Right ventricle myocardium superior (tissue), 1 donor: ENCODE measurements at regions not wholly inside any gene's neighbourhood (a gene's known extent, or its start where the extent isn't known, plus 50 kb on each side); places are given as distances from the start of the nearest gene placed in this dataset.

ENCODE experiments used
- ATAC-seq: fragments of 200-7000 bp; cut with Tn5 transposase; one replicate; pipeline ENCODE4 v1.9.1; 2020; ENCODE audit warnings: mild to moderate bottlenecking; ENCODE audit not compliant: poor library complexity
- DNase-seq: peaks from one replicate; pipeline ENCODE4 v3.0.0-alpha.2; 2020
- intact Hi-C: fragments of 100-400 bp; cut with DNase I; formaldehyde crosslinking; loops from one replicate; pipeline ENCODE4 v1.11.2; 2022
- donor health status: DM: no; HTN: yes; CAD: no; lungs with severe emphysema.

DNA sequence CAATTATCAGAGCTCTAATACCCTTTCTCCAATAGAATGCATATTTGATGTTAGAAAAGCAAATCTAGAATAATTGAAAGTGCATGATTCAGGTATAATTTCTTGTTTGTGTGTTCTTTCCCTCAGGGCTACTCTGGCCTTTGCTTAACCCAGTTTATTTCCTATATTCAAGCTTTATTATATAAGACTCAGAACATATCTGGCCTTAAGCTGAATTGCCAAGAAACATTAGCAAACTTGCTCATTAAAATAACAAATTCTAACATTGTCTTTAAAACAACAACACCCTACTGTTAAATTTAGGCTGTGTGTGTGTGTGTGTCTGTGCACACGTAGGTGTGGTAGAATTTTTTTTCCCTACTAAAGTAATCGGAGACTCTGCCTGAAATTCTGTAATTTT is 426.5 kb downstream of the UTRN start:
- no peak for ATAC-seq
- intact Hi-C loops = no loop called here
- DNase-seq = no peak

DNA sequence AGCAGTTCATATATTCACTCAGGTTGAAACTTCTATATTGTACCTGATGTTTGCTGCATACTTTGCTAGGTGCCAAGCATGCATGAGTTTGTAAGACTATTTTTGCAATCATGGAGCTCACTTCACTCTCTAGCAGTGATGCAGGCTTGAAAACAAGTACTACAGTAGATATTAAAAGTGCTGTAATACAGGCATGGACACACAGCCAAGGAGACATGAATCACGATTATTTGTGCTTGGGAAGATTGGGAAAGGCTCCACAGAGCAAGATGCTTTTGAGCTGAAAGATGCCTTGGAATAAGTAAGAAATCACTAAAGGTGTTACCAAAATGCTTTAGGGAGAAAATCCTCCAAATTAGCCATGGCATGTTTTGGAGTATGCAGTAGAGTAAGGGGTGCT is 427.4 kb downstream of the UTRN start:
- intact Hi-C loops = no loop called here
- DNase-seq (no peak), ATAC-seq (no peak)

DNA sequence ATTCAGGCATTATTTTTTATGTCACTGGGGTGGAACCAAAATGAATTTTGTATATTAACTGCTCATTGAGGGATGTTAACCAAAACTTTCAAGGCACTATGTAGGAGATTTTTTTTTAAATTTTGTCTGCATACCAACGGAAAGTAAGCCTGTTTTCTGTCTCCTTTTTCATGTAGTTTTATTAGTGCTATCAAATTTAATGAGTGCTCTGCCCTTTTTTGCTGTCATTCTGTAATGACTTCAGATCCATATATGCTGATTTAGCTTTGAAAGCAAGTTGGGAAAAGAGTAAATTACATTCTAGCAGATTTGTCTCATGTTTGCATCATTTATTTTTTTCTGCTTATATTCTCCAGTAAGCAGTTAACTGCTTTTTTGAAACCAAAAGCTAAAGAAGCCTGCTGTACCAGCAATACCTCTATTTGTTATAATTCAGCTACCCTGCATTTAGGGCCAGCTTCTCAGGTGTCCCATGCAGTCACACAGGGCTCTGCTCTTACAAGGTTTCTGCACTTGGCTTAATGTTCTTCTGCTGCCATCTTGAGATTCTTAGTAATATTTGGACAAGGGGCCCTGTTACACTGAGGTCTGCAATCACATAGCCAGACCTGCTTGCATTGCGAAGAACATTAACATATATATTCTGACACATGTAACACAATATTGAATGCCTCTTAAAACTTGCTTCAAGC is 429.0 kb downstream of the UTRN start:
- no peak for DNase-seq
- ATAC-seq = no peak
- intact Hi-C loops = no loop called here

DNA sequence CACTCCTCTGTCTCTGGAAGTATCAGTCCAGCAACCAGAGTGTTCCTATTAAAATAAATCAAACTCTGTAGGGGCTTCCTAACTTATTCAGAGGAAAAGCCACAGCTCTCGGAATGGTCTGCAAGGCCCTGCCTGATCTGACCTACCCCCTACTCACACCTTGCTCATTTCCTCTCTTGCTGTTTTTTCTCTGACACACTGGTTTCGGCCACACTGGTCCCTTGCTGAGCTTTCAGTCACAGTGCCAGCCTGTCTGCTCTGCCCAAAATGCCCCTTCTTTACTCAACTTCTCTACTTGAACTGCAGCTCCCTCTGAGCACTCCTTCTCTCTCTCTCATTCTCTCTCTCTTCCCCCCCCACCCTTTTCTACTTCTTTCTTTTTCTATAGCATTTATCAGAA is 430.2 kb downstream of the UTRN start:
- DNase-seq = no peak
- intact Hi-C loops = no loop called here
- no peak for ATAC-seq

DNA sequence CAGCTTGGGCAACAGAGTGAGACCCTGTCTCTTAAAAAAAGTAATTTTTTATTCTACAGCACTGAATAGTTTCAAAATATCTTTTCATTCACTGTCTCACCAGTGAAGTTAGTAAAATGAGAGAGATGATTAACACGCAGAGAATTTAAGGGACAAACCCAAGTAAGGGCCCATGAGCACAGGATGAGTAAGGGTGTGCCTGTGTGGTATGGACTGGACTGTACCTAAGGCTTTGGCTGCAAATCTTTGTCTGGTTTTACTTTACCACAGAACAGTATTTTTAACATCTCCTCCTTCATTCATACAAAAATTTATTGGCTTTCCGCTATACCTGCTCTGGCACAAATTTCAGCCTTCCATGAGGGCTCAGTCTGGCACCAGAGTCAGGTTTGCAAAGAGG is 433.3 kb downstream of the UTRN start:
- ATAC-seq (no peak), DNase-seq (no peak)
- intact Hi-C loops = no loop called here

DNA sequence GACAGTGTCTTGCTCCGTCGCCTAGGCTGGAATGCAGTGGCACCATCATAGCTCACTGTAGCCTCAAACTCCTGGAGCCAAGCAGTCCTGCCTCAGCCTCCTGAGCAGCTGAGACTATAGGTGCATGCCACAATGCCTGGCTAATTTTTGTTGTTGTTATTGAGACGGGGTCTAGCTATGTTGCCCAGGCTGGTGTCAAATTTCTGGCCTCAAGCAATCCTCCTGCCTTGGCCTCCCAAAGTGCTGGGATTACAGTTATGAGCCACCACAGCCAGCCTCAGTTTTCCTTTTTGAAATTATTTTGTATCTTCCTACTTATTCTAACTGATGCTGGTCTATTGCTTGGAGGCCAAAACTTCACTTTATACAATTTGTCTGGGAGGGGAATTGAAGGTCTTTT is 436.1 kb downstream of the UTRN start:
- DNase-seq = no peak

DNA sequence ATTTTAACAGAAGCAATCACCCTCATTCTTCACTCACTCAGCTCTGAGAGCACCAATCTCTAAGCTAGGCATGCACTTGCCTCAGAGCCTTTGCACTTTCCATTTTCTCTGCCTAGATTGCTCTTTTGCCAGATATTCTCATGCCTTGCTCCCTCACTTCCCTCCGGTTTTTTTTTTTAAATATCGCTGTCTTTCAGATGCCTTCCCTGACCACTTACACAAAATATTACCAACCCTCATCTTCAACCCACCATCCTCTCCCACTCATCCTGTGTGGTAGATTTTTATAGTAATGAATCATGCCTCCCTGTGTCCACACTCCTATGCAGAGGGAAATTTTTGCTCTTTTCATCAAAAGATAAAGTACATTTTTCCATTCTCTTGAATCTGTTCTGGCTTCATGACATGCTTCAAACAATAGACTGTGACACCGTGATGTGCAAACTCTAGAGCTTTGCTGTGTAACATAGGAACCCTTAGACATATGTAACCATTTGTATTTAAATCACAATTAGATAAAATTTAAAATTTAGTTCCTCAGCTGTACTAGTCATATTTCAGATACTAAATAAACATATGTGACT is 437.1 kb downstream of the UTRN start:
- DNase-seq (no peak), ATAC-seq (no peak)
- intact Hi-C loops = no loop called here

More for the DNA sequence above, 436.1 kb downstream of the UTRN start:
- intact Hi-C loops = no loop called here
- ATAC-seq = no peak

DNA sequence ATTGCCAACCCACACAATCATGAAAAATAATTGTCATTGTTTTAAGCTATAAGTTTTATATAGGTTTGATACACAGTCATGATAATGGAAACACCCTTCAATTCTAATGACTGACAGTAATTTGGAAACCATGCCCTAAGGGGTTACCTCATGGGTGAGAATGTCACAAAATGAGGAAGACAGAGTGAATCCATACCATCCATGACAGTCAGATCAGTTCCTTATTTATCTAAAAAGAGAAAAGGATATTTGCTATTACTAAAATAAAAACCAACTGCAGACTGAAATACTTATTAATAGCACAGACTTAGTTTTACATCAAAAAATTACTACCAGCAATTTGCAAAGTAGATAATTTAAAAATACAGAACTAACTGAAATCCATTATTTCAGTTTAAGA is 437.8 kb downstream of the UTRN start:
- ATAC-seq (no peak), DNase-seq (no peak)
- intact Hi-C loops = no loop called here

DNA sequence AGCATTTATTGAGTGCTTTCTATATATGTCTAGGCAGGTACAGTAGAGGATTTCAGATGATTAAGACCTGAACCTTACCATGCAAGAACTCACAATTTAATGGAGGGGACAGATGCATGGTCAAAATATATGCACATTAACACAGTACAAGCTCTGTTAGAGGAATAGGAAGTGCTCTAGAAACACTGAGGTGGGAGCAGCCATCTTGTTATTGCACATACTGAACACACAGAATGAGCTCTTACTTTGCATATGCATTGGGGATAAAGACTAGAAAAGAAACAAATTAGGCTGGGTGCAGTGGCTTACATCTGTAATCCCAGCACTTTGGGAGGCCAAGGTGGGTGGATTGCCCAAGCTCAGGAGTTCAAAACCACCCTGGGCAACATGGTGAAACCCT is 438.3 kb downstream of the UTRN start:
- ATAC-seq (no peak), DNase-seq (no peak)
- intact Hi-C loops = no loop called here

DNA sequence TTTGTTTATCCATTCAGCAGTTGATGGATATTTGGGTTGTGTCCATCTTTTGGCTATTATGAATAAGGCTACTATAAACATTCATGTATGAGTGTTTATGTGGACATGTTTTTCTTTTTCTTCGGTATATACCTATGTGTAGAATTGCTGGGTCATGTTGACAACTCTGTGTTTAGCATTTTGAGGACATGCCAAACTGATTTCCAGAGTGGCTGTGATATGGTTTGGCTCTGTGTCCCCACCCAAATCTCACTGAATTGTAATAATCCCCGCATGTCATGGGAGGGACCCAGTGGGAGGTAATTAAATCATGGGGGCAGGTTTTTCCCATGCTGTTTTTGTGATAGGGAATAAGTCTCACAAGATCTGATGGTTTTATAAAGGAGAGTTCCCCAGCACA is 439.7 kb downstream of the UTRN start:
- no peak for DNase-seq
- intact Hi-C loops = no loop called here
- no peak for ATAC-seq

DNA sequence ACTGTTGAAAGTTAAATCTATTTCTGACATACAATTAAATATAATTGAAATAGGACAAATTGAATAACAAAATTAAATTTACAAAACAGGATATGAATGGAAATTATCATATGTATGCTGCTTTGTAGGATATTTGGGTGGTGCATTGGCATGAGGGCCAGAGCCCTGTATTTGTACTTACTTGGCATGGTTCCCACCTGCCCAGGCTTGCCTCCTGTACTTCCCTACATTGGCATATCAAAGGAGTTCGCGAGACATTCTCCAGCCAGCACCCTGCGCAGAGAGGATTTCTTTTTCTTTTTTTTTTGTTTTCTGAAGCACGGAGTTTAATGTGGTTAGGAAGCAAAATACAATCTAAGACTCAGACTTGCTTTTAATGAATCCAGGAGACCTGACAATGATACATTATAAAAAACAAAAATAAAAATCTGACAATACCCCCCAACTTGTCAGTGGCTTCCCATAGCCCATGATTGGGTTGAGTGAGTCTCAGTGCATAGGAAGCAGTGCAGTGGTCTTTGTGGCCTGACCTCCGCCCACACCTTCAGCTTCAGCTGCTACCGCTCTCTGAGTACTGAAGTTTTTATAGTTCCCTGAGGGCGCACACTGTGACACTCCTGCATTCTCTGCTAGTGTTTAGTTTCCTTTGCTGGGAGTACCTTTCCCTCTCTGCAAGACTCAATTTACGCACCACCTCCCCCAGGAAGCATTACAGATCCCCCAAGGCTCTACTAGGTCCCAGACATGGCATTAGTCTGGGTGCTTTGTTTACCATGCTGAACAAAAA is 440.8 kb downstream of the UTRN start:
- no peak for DNase-seq
- peak; percentile 72 for ATAC-seq
- intact Hi-C loops = no loop called here

DNA sequence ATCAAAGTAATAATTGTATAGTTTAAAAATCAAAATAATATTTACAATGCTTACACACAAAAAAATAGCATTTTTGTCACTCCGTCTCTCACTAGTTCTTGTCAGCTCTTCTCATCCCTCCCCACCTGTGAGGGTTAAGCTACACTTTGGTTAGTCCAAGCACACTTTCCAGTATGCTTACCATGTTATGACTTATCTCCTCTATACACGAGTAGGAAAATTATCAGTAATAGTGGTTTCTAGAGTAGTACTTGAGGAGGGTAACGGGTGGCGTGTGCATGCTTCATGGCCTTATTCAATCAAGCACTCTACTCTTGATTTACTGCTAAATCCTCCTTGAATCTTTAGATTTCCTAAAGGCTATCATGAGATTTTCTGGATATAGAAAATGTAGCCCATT is 443.7 kb downstream of the UTRN start:
- no peak for DNase-seq
- no peak for ATAC-seq
- intact Hi-C loops = no loop called here

DNA sequence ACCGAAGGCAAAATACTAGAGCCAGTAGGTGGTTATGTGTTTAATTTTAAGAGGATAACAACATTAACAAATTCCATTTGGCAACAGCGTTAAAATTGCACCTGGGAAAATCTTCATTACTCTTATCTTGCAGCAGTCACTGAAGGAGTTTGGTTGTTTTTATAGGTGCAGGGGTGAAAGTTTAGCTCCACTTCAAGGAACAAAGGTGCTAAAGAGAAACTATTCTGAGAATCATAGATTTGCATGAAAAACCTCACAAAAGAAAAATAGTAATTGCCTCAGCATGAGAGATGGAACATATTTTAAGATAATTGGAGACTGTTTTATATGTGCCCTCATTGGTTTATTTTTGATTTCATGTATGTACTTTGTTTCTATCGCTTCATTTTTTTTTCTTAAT is 444.4 kb downstream of the UTRN start:
- intact Hi-C loops = no loop called here
- DNase-seq (no peak), ATAC-seq (no peak)

DNA sequence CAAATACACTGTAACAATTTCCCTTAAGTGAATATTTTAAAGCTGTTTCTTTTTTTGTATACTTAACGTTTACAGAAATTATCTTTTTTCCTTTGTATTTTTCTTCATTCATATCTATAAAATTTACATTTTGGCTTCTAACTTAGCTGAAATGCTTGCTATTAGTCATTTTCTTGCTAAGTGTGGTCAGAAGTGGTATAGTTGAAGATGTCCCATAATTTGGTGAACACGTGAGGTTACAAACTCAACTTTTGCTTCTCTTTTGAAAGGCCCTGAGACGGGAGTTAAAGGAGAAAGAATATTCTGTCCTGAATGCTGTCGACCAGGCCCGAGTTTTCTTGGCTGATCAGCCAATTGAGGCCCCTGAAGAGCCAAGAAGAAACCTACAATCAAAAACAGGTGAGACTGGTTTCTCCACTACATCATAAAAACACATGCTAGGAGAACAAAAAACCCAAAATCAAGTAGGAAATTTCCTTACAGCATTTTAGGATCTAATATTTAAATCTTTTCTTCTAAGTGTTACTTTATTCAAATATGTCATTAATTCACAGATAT is 445.0 kb downstream of the UTRN start:
- ATAC-seq (no peak), DNase-seq (no peak)
- intact Hi-C loops = no loop called here

DNA sequence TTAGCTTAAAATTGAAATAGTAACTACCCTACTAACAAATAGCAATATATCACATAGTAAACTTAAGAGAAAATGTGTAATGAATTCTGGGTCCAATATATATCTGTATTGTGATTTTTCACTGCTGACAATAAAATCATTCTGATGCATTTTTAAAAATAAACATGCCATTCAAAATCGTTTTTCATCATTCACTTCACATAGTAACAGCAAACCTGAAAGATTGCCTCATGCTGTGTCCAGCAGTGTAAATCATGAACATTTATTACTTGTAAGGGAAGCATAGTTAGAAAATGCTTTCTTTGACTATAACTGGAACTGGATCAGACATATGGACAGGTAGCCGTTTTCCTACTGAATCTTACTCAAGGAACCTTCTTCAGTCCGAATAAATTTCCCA is 446.1 kb downstream of the UTRN start:
- intact Hi-C loops = no loop called here
- ATAC-seq (no peak), DNase-seq (no peak)

DNA sequence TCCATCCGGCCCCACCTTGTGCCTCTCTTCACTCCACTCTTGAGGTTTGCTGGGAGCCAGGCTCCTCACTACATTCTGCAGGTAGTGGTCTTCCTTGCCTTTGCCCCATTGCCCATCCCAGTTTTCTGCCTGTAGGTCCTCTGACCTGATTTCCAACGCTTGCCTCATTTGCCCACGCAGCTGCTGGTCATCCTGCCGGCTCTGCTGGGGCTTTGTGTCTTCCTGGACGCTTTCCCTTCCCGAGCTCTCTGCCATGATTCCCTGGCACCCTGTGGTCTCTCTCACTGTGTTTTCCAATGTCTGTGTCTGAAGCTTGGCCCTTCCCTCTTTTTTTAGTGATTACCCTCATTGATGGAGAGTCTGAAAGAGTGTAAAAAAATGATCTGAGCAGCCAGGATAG is 451.6 kb downstream of the UTRN start:
- DNase-seq (no peak), ATAC-seq (no peak)
- intact Hi-C loops = no loop called here

DNA sequence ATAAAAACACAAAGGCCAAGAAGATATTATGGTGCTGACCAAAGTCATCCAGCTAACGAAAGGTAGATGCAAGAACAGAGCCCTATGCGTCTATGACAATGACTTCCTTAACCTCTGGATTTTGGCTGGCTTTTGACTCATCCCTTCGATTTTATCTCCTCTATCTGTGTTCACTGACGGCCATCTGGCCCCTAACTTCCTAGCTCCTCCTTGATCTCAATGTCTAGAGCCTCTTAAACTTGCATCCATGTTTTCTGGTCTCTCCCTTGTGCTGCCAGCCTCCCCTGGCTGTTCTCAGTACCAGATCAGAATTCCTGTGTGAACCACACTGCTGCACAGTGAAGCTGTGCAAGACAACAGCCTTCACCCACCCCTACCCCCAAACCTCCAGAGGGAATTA is 452.9 kb downstream of the UTRN start:
- DNase-seq (no peak), ATAC-seq (no peak)
- intact Hi-C loops = no loop called here

DNA sequence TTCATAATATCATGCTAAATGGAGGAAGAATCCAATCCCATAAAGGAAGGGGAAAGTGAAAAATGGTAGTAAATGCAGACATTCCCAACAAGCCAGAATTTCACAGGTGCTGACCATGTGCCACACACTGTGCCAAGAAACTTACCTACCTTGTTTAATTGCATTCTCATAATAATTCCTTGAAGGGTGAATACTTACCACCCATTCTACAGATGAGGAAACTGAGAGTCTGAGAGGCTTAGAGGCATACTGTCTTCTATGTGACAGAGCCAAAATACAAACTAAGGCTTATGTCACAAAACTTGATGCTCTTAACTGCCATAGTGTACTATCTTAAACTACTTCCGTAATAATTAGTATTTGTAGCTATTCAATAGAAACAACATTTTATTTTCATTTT is 454.7 kb downstream of the UTRN start:
- intact Hi-C loops = no loop called here
- DNase-seq = no peak

DNA sequence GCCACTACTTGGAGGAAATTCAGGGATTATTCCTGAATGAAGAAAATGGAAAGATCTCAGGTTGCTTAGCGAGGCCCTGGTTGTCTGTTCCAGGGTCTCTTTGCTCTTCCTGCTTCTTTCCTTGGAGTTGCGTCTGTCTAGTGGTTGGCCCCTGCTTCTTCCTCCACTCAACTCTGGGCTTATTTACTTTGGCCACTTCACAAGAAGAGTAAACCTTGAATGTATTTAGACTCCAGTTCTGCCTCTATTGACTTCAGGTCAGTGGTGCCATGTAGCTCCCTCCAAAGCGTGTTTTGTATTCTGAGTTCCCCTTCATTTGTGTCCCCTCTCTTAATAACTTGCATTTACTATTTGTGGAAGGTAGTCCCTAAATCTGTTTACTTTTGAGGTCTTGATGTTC is 456.5 kb downstream of the UTRN start:
- intact Hi-C loops = no loop called here
- DNase-seq (no peak), ATAC-seq (no peak)

More for the DNA sequence above, 454.7 kb downstream of the UTRN start:
- no peak for ATAC-seq

DNA sequence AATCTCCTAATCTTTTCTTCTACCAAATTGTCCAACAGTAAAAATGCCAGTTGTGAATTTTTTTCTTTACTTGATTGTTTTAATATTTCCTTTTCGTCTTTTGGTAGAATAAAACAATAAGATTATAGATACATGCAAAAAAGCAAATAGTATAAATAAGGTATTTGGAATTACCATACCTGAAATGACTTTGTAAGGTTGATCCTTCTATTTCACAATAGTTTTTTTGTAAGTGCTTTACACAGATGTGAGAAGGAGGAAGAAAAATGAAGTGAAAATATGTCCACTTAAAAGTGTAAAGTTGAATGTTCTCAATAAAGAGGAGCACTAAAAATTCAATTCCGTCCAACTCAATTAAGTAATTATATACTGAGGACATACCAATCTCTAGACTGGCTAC is 457.6 kb downstream of the UTRN start:
- DNase-seq (no peak), ATAC-seq (no peak)
- intact Hi-C loops = no loop called here
